Ishikawa (cell line): ENCODE measurements at regions not wholly inside any gene's neighbourhood (a gene's known extent, or its start where the extent isn't known, plus 50 kb on each side); places are given as distances from the start of the nearest gene placed in this dataset.

ENCODE experiments used
- CEBPB ChIP-seq: IDR thresholded peaks from 2 replicates; pipeline ENCODE4 v1.6.1; 2012
- CREB1 ChIP-seq: IDR thresholded peaks from 2 replicates; pipeline ENCODE4 v1.6.1; 2012; ENCODE audit warnings: low read depth
- EGR1 ChIP-seq: IDR thresholded peaks from 2 replicates; pipeline ENCODE4 v1.6.1; 2012
- EP300 ChIP-seq: IDR thresholded peaks from 2 replicates; pipeline ENCODE4 v1.6.1; 2012; ENCODE audit warnings: borderline replicate concordance
- FOXM1 ChIP-seq: IDR thresholded peaks from 2 replicates; pipeline ENCODE4 v1.6.1; 2012; ENCODE audit warnings: low read depth, borderline replicate concordance
- NFIC ChIP-seq: IDR thresholded peaks from 2 replicates; pipeline ENCODE4 v1.6.1; 2012
- RAD21 ChIP-seq: IDR thresholded peaks from 2 replicates; pipeline ENCODE4 v1.6.1; 2012; ENCODE audit warnings: low read depth
- TAF1 ChIP-seq: IDR thresholded peaks from 2 replicates; pipeline ENCODE4 v1.6.1; 2012; ENCODE audit warnings: low read depth, mild to moderate bottlenecking
- TCF12 ChIP-seq: IDR thresholded peaks from 2 replicates; pipeline ENCODE4 v1.6.1; 2012; ENCODE audit warnings: low read depth
- TEAD4 ChIP-seq: IDR thresholded peaks from 2 replicates; pipeline ENCODE4 v1.6.1; 2012
- USF1 ChIP-seq: IDR thresholded peaks from 2 replicates; pipeline ENCODE4 v1.6.1; 2012
- YY1 ChIP-seq: IDR thresholded peaks from 2 replicates; pipeline ENCODE4 v1.6.1; 2012; ENCODE audit warnings: low read depth
- ZBTB7A ChIP-seq: IDR thresholded peaks from 2 replicates; pipeline ENCODE4 v1.6.1; 2012; ENCODE audit warnings: low read depth
- TF ChIP-seq, protein P1 (sequence below): IDR thresholded peaks from 2 replicates; pipeline ENCODE4 v1.6.1; 2012; ENCODE audit warnings: low read depth, mild to moderate bottlenecking
- TF ChIP-seq, protein P2 (sequence below): IDR thresholded peaks from 2 replicates; pipeline ENCODE4 v1.6.1; 2012

- TF ChIP-seq RAD21 (no peak), USF1 (no peak), EP300 (no peak), EGR1 (no peak), TEAD4 (no peak), CREB1 (no peak), TAF1 (no peak)
- TF ChIP-seq, protein P1, sequence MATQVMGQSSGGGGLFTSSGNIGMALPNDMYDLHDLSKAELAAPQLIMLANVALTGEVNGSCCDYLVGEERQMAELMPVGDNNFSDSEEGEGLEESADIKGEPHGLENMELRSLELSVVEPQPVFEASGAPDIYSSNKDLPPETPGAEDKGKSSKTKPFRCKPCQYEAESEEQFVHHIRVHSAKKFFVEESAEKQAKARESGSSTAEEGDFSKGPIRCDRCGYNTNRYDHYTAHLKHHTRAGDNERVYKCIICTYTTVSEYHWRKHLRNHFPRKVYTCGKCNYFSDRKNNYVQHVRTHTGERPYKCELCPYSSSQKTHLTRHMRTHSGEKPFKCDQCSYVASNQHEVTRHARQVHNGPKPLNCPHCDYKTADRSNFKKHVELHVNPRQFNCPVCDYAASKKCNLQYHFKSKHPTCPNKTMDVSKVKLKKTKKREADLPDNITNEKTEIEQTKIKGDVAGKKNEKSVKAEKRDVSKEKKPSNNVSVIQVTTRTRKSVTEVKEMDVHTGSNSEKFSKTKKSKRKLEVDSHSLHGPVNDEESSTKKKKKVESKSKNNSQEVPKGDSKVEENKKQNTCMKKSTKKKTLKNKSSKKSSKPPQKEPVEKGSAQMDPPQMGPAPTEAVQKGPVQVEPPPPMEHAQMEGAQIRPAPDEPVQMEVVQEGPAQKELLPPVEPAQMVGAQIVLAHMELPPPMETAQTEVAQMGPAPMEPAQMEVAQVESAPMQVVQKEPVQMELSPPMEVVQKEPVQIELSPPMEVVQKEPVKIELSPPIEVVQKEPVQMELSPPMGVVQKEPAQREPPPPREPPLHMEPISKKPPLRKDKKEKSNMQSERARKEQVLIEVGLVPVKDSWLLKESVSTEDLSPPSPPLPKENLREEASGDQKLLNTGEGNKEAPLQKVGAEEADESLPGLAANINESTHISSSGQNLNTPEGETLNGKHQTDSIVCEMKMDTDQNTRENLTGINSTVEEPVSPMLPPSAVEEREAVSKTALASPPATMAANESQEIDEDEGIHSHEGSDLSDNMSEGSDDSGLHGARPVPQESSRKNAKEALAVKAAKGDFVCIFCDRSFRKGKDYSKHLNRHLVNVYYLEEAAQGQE = no peak
These were observed 718.8 kb downstream of the BRINP1 start for GRCh38 chr9:118650417-118650816.

DNA sequence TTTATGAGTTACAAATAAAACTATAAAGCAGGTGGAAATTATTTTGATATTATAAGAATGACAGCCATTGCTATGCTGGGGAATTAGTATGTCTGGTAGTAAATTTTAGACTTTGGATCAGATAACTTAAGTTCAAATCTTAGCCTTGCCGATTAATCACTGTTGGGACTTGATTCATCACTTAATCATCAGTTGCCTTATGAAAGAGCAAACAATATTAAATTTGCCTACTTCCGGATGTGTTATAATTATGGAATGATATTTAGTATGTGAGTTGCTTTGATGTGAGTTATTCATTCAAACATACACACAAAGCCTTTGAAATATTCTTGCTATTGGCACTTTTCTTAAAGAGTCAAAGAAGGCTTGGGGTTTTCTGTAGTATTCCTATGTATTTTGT is 717.7 kb downstream of the BRINP1 start:
- TF ChIP-seq, protein P1 = no peak

DNA sequence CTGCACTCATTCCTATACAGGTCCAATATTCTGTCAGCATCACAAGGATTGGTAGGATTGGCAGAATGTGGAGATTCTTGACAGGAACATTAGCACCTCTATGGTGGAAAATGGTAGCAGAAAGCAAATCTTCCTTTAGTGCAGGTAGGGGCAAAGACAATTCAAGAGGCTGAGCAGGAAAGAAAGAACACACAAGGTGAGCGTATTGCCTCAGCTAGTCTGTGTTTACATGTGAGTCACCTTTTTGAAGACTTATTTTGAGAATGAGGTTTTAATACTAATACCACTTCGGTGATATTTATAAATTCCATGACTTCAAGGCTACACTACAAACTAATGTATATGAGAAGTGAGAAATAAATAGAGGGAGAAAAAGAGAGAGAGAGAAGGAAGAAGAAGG is 717.0 kb downstream of the BRINP1 start:
- no peak for TF ChIP-seq NFIC
- TF ChIP-seq CREB1 = no peak
- no peak for TF ChIP-seq EP300
- no peak for TF ChIP-seq TAF1
- TF ChIP-seq, protein P1 = no peak
- TF ChIP-seq TEAD4 = no peak
- TF ChIP-seq FOXM1 = no peak
- TF ChIP-seq USF1 = no peak
- TF ChIP-seq EGR1 = no peak
- no peak for TF ChIP-seq RAD21
- TF ChIP-seq, protein P2, sequence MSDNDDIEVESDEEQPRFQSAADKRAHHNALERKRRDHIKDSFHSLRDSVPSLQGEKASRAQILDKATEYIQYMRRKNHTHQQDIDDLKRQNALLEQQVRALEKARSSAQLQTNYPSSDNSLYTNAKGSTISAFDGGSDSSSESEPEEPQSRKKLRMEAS = no peak
- TF ChIP-seq CEBPB = no peak
- no peak for TF ChIP-seq TCF12
- no peak for TF ChIP-seq YY1
- no peak for TF ChIP-seq ZBTB7A

- TF ChIP-seq TCF12 (no peak), CEBPB (no peak), NFIC (no peak), CREB1 (no peak), FOXM1 (no peak), TEAD4 (no peak), RAD21 (no peak), USF1 (no peak), EGR1 (no peak), EP300 (no peak), TAF1 (no peak), YY1 (no peak), ZBTB7A (no peak)
- TF ChIP-seq, protein P2 = no peak
- TF ChIP-seq, protein P1 = no peak
These were observed 716.3 kb downstream of the BRINP1 start for GRCh38 chr9:118652912-118653311.
